NOMO-1 treated with dmso at 0.1 percent for 144 hours (cell line): ENCODE measurements at regions not wholly inside any gene's neighbourhood (a gene's known extent, or its start where the extent isn't known, plus 50 kb on each side); places are given as distances from the start of the nearest gene placed in this dataset.

Experiments used
- DNase-seq: peaks from one replicate; lab custom pipeline; 2025; ENCODE audit not compliant: unreplicated experiment; lab: John Stamatoyannopoulos, UW

DNA sequence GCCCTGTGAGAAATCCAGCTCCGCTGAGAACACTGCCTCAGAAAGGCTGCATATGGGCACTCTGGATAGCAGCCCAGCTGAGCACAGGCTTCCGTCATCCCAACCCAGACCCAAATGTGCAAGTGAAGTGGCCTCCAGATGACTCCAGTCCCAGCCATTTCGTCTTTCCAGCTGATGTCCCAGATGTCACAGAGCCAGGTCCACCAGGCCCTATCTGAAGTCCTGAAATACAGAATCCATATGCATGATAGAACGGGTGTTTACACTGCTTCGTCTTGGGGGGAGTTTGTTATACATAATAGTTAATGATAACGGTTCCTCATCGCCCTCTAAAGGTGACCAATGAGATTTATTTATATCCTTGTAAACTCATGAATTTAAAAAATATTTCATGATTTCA lies 72.6 kb upstream of the TRIM2 start:
- DNase-seq: no peak

DNA sequence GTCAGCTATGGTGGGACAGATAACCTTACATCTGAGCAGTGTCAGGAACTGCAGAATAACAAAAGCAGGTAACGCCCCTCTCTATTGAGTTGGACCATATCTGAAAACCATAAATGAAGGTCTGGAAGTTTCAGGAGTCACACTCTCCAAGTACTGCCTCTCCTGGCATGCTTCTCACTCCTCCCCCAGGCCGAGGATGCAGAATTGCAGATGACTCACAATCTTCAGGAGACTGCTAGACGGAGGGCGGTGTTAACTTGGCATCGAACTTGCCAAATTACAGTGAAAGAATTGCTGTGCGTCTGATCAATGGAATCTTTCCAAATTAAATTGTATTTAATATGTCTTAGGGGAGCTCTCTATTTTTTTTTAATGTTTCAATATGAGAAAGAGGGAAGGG lies 67.1 kb upstream of the TRIM2 start:
- DNase-seq: no peak

DNA sequence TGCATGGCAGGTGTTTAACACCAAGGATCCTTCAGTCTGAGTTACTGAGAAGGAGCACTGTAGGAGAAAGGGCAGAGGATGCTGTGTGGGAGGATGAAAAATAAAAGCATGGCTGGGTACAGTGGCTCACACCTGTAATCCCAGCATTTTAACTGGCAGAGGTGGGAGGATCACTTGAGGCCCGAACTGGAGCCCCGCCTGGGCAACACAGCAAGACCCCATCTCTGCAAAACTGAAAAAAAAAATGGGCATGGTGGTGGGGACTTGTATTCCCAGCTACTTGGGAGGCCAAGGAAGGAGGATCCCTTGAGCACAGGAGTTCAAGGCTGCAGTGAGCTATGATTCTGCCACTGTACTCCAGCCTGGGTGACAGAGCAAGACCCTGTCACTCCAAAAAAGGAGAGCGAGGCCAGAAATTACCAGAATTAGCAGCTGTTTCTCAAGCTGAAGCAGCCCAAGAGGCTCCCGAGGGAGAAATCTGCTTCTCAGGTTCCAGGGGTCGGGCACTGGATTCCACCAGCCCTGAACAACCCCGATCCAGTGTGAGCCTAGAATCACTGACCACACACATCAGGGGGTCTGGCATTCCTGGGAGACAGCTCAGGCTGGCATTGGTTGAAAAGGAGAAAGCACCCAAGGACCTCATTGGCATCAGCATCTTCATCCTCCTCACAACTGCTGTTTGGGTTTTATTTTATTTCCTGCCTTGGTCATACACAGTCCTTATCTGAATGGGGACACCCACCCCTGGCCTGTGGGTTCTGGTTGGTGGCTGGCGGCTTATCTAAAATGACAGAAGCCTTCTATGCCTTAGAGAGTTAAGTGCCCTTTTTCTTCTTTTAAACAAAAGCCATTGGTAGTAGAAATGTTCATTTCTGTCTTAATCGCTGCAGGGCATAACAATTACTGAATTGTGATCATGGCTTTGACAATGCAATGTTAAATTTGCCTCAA lies 66.3 kb upstream of the TRIM2 start:
- no peak for DNase-seq

DNA sequence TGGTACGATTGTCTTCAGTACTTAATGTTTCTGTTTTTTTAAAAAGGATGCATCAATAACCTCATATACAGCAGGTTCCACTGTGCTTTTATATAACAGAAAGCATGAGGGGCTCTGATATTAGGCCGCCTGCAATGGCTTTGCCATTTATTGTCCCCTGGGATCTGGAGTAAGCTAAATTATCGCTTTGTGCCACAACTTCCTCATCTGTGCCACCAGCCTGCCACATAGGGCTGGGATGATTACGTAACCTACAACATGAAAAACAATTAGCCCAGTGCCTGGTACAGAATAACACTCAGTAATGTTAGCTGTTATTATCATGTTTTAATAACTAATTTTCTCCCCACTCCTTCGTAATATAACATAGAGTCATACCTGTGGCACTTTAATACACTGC lies 65.5 kb upstream of the TRIM2 start:
- peak; percentile 67 for DNase-seq

DNA sequence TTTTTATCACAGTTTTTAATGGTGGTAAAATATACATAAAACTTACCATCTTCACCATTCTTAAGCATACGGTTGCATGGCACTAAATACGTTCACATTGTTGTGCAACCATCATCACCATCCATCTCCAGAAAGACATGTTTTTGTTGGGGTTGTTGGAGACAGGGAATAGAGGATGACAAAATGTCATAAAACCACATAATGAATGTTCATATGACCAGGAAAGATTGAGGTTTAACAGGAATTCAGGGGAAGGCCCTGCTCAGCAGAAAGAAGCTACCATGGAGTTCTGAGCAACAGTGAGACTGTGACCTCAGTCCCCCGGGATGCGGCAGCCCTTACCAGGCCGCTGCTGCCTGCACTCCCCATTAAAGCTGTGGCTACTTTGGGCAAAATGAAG lies 63.9 kb upstream of the TRIM2 start:
- no peak for DNase-seq

DNA sequence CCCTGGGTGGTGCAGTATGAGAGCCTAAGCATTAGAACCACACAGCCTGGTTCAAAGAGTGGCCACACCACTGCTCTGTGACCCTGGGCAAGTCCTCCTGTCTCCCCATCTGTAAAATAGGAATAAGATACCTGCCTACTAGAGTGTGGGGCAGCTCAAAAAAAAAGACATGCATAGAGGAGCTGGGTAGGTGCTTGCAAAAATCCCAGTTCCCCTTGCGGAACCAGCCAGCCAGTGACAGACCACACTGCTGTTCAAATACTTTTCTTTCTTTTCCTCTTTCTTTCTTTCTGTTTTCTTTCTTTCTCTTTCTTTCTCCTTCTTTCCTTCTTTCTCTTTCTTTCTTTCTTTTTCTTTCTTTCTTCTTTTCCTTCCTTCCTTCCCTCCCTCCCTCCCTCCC lies 63.0 kb upstream of the TRIM2 start:
- DNase-seq: no peak

DNA sequence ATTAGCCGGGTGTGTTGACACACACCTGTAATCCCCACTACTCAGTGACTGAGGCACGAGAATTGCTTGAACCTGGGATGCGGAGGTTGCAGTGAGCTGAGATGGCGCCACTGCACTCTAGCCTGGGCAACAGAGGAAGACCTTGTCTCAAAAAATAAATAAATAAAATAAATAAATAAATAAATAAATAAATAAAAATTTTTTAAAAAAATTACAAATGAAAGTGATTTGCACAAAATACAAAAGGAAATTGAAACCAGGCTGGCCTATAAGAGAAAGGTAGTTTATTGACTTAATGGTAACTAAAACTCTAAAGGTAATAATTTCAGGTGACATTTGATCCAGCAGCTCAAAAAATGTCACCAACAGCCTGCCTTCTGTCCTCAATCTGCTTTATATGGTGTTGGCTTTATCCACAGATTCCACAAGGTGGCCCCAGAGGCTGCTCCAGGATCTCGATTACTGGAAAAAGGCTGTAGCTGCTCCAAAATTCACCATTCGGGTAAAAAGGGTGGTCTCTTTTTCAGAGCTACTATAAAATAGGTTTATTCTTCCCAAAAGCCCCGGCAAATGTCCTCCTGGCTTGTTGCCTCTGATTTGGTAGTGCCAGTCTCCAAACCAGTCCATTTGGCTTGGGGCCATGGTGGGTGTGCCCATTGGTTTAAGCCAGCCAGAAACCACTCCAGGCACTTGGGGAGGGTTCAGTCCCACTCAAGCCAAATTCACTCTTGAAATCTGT lies 61.4 kb upstream of the TRIM2 start:
- DNase-seq: peak; percentile 39

DNA sequence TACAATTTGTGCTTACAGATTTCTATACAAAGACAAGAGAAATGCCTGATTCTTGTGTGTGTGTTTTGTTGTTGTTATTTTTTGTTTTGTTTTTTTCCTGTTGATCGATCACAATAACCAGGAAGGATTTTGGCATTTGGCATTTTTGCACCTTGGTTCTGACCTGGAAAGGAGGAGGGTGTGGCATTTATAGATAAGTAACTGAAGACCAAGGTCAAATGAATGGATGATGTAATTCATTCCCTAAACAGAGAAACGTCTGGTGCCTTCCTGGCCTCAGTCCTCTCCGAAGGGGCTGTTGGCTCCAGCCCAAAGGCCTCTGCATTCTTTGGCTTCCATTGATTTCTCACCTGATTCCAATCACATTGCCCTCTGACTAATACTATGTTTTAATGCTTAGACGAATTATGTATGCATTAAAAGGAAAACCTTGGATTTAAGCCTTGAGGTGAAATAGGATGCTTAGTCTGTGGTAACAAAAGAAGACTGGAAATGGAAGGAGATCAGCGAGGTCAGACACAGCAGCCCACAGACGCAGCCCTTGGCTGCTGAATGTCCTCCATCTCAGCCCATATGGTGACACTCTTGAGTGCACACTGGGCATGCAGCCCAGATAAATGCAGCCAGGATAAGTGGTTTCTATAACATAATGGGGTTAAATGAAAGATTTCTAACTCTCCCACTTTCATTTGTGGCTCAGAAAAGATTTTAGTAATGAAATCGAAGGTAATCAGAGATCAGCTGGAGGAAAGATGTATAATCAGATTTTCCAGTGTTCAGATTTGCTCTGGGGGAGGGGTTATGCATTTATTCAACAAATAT lies 60.5 kb upstream of the TRIM2 start:
- DNase-seq: no peak

DNA sequence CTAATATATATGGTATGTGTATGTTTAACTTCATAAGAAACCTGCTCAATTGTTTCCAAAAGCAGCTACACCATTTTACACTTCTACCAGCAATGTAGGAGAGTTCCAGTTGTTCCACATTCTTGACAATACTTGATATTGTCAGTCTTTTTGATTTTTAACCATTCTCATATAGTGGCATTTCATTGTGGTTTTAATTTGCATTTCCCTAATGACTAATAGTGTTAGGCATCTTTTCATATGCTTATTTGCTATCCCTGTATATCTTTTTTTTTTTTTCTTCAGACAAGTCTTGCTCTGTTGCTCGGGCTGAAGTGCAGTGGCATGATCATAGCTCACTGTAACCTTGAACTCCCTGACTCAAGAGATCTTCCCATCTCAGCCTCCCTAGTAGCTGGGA lies 58.2 kb upstream of the TRIM2 start:
- no peak for DNase-seq

DNA sequence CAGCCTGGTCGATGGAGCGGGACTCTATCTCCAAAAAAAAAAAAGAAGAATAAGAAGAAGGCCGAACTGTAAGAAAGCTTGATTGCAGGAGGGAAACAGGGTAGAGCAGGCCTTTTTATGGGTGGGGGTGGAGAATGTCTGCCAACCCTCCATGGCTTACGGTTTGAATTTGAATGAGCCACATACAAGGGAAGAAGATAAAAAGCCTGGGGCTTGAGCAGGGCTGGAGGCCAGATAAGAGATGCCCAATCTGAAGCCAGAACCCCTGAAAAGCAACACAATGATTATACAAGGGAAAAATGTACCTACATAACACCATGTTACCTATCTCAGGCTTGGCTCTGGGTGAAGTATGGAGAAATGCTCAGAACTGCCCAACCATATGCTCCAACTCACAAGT lies 57.3 kb upstream of the TRIM2 start:
- no peak for DNase-seq

DNA sequence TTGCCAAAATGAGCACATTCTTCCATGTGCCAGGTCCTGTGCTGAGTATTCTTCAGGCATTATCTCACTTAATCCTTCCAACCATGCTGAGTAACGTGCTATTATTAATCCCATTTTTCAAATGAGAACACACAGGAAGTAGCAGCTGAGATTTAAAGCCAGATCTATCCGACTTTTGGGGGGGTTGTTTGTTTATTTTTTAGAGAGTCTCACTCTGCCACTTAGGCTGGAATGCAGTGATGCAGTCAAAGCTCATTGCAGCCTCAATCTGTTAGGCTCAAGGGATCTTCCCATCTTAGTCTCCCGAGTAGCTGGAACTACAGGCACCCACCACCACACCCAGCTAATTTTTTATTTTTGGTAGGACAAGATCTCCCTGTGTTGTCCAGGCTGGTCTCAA lies 55.5 kb upstream of the TRIM2 start:
- DNase-seq: no peak

DNA sequence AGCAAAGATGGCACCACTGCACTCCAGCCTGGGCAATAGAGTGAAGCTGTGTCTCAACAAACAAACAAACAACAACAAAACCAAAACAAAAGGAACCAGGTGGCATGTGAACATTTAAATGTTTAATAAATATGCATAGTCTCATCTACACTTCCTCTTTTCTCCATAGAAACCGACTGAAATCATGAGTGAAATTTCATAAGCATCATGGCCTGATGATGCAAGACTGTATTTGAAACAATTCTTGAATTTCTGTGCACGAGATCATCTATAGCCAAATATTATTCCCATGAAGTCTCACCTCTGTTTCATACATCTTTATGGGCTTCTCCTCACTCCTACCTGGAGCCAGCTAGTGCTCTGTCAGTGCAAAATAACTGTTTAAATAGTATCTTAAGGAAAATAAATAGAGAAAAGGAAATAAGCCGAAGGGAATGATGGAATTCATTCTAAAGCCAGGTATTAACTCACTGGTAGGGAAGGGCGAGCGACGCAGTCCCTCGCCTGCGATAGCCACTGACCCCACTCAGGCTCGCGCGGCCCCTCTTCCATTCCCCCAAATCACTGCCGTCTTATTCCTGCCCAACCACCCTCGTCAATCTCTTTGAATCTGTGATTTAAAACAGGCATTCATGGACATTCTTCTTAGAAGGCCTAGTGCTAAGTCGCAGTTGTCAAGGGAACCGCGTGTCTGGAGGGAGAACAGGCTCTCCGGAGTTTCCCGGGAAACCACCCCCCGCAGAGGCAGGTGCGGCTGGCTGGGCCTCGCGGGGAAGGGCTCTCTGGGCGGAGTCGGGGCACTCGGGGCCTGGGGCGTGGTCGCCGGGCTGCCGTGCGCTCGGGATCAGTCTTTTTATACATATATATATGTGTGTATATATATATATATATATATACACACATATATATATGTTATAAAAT lies 52.4 kb upstream of the TRIM2 start:
- DNase-seq: peak; percentile 55

DNA sequence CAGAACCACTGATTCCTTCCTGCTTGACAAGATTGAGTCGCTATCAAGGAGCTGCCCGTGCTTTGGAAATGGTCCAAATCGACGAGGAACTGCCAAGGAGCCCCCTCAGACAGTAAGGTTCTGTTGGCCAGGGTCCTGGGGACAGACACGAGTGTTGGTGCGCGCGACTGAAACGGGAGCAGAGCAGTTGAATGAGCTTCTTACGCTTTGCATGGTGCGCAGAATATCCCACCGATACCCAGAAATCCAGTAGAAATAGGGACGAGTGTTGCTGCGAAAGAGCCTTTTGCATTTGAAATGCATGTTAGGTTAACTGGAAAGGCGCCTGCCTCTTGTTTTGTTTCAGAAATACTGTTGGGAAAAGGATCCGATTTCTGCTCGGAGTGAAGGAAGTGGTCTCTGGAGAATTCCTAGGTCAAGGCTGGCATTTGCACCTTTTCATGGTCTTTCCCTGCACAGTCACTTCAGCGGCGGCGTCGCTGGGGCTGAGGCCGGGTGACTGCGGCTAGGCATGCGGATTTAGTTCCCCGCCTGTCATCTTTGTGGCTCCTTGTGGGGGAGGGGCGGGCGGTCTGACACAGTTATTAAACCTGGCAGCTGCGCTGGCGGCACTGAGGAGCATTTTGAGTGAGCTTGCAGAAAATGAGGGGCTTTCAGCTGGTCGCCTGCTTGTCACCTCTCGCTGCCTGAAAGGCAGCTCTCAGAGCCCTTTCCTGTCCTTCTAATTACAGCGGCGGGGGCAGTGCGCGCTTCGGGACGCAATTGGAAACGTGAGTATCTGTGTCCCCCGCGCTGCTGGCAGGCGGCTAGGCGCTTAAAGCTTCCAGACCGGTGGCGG lies 51.5 kb upstream of the TRIM2 start:
- no peak for DNase-seq

DNA sequence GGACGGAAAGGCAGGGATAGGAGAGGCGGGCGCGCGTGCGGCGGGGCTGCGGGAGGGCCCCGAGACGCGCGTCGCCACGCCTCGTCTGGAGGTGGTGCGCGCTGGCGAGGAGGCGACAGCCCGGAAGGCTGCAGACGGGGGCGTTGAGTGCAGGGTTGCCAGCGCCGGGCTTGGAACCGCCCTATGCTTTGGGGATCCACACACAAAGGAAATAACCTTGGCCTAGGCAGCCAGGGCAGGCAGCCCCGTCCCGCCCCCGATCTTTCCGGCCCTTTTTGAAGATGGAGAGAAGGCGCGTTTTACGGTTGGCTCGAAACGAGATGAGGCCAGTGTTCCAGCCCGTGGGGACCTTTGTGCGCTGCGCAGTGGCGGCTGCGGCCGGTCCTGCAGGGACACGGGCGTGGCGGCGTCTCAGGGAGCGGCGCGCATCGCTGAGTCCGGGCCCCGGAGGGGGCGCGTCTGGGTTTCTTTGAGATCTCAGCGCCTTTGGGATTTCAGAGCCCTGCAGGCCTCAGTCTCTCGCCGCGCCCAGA lies 50.8 kb upstream of the TRIM2 start:
- DNase-seq: peak; percentile 46

DNA sequence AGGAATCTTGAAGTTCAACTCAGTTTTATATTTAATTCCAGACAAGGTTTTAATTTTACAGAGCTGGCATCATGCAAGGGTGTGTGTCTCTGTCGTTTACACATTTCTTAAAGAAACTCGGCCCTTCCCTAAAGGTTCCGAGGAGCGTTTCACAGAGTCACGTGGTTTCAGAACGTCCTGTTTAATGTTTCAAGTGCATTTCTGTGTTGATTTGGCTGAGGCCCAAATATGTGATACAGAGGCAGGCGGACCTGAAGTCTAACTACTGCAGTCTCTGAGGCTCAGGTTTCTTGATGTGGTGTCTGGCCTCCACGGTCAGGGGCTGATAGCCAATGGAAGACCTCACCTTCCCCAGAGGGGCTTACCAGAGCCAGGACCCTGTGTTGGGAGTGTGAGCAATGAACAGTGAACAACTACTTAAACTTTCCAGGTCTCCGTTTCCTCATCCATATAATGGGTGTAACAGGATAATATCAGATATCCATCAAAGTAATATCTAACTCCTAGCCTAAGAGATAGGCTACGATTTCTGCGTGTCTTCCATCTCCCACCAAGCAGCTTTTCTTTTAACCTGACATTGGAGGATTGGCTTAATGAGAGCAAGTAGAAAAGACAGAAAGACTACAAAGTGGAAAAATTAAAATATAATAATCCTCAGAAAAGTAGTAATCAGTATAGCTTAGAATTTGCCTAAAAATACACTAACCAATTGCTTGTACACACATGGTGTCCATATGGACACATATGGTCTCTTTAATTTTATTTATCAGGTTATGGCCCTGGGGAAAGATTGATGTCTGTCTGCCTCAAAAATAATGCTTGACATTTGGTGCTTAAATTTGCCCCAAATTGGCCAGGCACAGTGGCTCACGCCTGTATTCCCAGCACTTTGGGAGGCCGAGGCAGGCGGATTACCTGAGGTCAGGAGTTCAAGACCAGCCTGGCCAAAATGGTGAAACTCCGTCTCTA lies 50.0 kb upstream of the TRIM2 start:
- no peak for DNase-seq
